B cell (primary cell): ENCODE measurements at regions not wholly inside any gene's neighbourhood (a gene's known extent, or its start where the extent isn't known, plus 50 kb on each side); places are given as distances from the start of the nearest gene placed in this dataset.

Source experiments
- EZH2 ChIP-seq: IDR thresholded peaks from 2 replicates; pipeline ENCODE4 v1.6.1; 2012; ENCODE audit warnings: borderline replicate concordance, low read depth, mild to moderate bottlenecking, moderate library complexity, low read length; ENCODE audit not compliant: insufficient read depth, poor library complexity, severe bottlenecking
- TF ChIP-seq, protein P1 (sequence below): fragments of 200-600 bp; IDR thresholded peaks from one replicate; pipeline ENCODE4 v1.8.0; 2022; ENCODE audit warnings: antibody characterized with exemption, mild to moderate bottlenecking

DNA sequence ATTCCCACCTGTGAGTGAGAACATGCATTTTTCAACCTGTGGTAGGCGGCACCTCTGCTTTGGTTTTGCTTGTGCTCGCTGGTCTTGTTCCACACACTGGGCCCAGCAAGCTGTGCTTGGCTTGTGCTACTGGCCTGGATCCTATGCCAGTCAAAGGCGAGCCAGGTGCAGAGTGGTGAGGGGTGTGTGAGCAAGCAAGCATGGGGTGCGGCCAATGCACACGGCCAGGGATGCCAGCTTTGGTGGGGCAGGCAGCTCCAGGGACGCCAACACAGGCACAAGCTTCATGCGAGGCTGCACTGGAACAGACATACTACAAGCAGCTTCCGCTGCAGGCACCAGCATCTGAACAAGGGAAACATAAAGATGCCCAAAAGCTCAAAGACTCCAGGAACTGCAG, 654.9 kb upstream of the EYS start:
- TF ChIP-seq, protein P1, sequence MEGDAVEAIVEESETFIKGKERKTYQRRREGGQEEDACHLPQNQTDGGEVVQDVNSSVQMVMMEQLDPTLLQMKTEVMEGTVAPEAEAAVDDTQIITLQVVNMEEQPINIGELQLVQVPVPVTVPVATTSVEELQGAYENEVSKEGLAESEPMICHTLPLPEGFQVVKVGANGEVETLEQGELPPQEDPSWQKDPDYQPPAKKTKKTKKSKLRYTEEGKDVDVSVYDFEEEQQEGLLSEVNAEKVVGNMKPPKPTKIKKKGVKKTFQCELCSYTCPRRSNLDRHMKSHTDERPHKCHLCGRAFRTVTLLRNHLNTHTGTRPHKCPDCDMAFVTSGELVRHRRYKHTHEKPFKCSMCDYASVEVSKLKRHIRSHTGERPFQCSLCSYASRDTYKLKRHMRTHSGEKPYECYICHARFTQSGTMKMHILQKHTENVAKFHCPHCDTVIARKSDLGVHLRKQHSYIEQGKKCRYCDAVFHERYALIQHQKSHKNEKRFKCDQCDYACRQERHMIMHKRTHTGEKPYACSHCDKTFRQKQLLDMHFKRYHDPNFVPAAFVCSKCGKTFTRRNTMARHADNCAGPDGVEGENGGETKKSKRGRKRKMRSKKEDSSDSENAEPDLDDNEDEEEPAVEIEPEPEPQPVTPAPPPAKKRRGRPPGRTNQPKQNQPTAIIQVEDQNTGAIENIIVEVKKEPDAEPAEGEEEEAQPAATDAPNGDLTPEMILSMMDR, result no peak
- no peak for TF ChIP-seq EZH2
